Upper lobe of left lung (tissue), 4 donors: ENCODE measurements at regions not wholly inside any gene's neighbourhood (a gene's known extent, or its start where the extent isn't known, plus 50 kb on each side); places are given as distances from the start of the nearest gene placed in this dataset.

Experiments
- POLR2A ChIP-seq, 4 donors: fragments of 450-650 bp; IDR thresholded peaks; one replicate each; pipeline ENCODE4 v1.5.1; 2016 to 2017; ENCODE audit warnings: antibody characterized with exemption in 4 of 4, mild to moderate bottlenecking in 2 of 4
- TF ChIP-seq, protein P1 (sequence below), 6 experiments: fragments of 450-650 bp in 4 of 6; fragments of 200-600 bp in 2 of 6; sonication (generic) in 2 of 6; IDR thresholded peaks; one replicate each; pipeline ENCODE4 v1.5.1; 2016 to 2019; ENCODE audit warnings: antibody characterized with exemption in 6 of 6

DNA sequence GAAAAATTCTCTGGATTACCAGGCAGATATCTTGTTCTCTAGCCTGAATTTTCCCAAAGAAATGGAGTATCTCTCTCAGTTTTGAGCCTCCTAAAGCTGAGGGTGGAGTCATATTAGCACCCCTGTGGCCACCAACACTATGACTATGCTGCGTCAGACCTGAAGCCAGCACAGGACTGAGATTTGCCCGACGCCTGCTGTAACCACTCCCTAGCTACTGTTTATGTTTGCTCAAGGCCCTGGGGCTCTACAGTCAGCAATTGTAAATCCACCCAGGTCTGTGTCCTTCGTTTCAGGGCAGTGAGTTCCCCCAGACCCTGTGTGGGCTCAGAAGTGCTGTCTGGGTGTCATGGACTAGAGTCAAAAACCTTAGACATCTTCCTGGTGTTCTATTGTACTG, 61.4 kb downstream of the ZXDA start:
- TF ChIP-seq, protein P1, sequence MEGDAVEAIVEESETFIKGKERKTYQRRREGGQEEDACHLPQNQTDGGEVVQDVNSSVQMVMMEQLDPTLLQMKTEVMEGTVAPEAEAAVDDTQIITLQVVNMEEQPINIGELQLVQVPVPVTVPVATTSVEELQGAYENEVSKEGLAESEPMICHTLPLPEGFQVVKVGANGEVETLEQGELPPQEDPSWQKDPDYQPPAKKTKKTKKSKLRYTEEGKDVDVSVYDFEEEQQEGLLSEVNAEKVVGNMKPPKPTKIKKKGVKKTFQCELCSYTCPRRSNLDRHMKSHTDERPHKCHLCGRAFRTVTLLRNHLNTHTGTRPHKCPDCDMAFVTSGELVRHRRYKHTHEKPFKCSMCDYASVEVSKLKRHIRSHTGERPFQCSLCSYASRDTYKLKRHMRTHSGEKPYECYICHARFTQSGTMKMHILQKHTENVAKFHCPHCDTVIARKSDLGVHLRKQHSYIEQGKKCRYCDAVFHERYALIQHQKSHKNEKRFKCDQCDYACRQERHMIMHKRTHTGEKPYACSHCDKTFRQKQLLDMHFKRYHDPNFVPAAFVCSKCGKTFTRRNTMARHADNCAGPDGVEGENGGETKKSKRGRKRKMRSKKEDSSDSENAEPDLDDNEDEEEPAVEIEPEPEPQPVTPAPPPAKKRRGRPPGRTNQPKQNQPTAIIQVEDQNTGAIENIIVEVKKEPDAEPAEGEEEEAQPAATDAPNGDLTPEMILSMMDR (IDR thresholded peaks at IDR 0.05): no peak
- TF ChIP-seq POLR2A (IDR thresholded peaks at IDR 0.05): no peak
